RCC 7860 (cell line): ENCODE measurements at regions not wholly inside any gene's neighbourhood (a gene's known extent, or its start where the extent isn't known, plus 50 kb on each side); places are given as distances from the start of the nearest gene placed in this dataset.

Experiments used
- DNase-seq: peaks from one replicate; pipeline ENCODE4 v3.0.0-alpha.2; 2015; ENCODE audit warnings: low spot score
- FAIRE-seq: peaks from 2 replicates; lab custom pipeline; 2012; peaks lifted over from hg19 to GRCh38; lab: Jason Lieb, UNC

GRCh38 chr15:81497238-81497637, 123.2 kb upstream of the TMC3 start:
- no peak for FAIRE-seq
- no peak for DNase-seq

DNA sequence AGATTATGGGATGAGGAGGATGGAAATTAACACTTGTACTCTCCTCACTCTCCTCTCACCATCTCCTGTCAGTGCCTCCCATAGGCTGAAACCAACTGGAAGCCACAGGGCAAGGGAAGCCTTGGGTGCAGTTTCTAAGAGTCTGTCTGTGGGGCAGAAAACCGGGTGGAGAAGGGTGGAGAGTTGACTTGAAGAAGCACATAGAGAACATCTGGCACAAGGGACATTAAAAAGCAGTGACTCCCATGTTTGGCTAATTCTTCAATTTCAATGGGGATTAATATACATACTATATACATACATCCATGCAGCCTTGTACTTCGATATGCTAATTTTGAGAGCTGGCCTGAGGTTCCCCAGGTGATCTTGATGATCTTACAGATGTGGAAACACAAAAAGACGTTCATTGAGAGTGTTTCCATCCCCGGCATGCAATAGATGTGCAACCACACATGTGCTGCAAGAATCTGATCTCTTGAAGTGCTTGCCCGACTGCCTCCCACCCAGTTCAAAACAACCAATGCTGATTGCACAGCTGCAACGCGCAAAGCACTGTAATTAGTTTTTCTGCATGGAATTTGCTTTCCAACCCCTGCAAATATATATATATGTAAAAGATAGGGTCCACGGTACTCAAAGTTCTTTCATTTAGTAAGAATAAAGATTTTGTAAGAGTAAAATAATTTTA, 121.9 kb upstream of the TMC3 start:
- FAIRE-seq, result no peak
- no peak for DNase-seq

DNA sequence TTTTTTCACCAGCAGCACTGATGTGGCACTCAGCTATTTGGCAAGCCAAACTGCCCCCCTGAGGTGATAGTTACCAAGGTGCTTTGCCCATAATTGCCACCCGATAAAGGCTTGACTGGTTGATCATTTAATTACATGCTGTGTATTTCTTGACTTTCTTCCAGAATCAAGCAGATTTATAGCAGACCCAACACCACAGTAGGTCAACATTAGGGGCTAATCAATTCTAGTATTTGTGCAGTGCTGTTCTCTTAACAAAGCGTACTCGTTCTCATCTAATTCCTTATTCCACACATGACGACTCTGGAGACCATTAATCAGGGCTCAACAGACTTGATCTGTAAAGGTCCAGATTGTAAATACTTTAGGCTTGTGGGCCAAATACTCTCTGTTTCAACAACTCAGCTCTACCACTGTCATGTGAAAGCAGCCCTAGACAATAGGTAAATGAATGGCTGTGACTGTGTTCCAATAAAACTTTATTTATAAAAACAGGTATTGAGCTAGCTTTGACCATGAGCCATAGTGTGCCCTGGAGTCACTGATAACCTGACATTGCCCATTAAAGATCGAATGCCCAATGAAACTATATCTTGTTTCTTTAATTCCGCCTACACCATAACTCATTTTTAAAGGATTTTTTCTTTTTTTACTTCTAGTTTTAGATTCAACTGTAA, 119.1 kb upstream of the TMC3 start:
- DNase-seq (no peak), FAIRE-seq (no peak)

GRCh38 chr15:81492331-81492968, 118.4 kb upstream of the TMC3 start:
- FAIRE-seq (no peak), DNase-seq (no peak)

- no peak for FAIRE-seq
These were observed 117.5 kb upstream of the TMC3 start for GRCh38 chr15:81491414-81492096.

GRCh38 chr15:81485806-81486205, 111.8 kb upstream of the TMC3 start:
- DNase-seq, result no peak
- no peak for FAIRE-seq

More at GRCh38 chr15:81491414-81492096, 117.5 kb upstream of the TMC3 start:
- DNase-seq, result no peak

DNA sequence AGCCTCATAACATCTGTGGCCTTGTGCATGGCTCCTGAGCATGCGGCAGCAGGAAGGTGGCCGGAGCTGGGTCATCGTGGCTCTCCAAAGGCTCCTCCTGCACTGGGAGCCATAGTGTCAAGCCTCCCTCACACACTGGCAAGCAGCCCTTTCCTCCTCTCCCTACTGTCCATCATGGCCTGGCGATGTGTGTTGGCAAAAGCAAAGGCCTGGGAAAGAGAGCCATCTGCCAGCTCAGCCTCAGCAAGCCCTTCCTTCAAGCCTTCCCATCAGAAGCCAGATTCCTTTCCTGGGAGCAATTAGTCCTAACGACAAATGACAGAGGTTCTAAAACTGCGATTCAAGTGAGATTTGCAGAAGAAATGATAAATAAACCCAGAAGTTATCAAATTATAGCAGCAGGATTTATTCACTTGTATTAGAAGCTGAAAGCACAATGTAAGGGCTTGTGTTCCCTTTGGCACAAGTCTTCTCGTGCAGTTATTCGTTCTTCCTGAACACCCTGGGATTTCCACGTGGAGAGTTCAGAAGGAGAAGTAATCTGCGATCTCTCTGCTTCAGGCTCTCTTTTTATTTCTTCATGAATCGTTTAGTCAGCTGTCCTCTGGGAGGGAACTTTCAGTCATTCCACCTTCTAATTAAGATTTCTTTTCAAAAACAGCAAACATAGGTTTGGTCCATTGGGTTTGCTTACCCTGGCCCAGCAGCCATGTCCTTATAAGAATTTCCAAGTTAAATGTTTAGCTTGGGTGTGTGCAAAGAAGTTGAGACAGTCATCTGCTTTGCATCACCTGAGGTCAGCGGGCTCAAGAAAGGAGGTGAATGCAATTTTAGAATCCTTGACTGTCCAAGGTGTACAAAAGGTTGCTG, 110.3 kb upstream of the TMC3 start:
- no peak for DNase-seq
- no peak for FAIRE-seq

GRCh38 chr15:81483496-81483895, 109.5 kb upstream of the TMC3 start:
- DNase-seq, result no peak
- no peak for FAIRE-seq

DNA sequence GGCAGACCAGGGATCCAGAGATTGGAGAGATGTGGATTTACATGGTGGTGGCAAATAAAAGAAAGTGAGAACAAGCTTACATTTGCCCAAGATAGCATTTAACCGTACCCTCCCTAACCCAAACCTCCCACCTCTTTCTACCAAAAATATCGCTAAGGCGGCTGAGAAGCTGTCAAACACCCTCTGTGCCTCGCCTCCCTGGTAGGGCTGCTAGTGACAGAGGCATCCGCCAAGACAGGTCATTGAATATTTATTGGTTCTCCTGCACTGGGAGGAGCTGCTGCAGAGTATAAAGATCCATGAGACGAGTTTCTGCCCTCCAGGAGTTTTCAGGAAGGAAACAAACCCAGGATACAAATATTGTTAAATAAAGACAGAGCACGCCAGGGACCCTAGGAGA, 107.3 kb upstream of the TMC3 start:
- FAIRE-seq (no peak), DNase-seq (no peak)

GRCh38 chr15:81480645-81481053, 106.6 kb upstream of the TMC3 start:
- FAIRE-seq, result peak; percentile 15
- DNase-seq, result peak; percentile 29

- DNase-seq, result no peak
- FAIRE-seq, result no peak
These were observed 104.3 kb upstream of the TMC3 start for GRCh38 chr15:81478354-81478753.

GRCh38 chr15:81475926-81476325, 101.9 kb upstream of the TMC3 start:
- DNase-seq, result no peak
- no peak for FAIRE-seq

- FAIRE-seq, result no peak
These were observed 101.5 kb upstream of the TMC3 start for GRCh38 chr15:81475471-81475870.

DNA sequence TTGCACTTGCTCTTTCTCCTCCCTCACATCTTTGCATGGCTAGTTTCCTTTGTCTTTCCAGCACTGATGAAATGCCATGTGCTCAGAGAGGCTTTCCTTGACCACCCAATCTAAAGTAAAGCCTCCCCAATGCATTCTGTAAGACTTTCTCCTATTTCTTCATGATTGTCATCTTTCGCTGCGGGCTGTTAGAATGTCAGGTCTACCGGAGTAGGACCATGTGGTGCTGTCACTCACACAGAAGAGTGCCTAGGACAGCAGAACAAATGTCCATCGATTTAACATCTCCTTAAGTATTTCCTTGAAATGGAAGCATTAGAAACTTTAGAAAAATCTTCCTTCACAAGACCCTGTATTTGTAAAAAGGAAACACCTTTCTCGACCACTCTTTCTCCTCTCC, 99.9 kb upstream of the TMC3 start:
- FAIRE-seq, result no peak
- DNase-seq, result no peak

More at GRCh38 chr15:81475471-81475870, 101.5 kb upstream of the TMC3 start:
- DNase-seq, result no peak

GRCh38 chr15:81473177-81473576, 99.2 kb upstream of the TMC3 start:
- FAIRE-seq (no peak), DNase-seq (no peak)

- no peak for FAIRE-seq
These were observed 97.1 kb upstream of the TMC3 start for GRCh38 chr15:81471151-81471550.

GRCh38 chr15:81469154-81469553, 95.1 kb upstream of the TMC3 start:
- DNase-seq (no peak), FAIRE-seq (no peak)

More at GRCh38 chr15:81471151-81471550, 97.1 kb upstream of the TMC3 start:
- no peak for DNase-seq

GRCh38 chr15:81466741-81467140, 92.7 kb upstream of the TMC3 start:
- FAIRE-seq (no peak), DNase-seq (no peak)

- DNase-seq (no peak), FAIRE-seq (no peak)
These were observed 80.0 kb upstream of the TMC3 start for GRCh38 chr15:81454024-81454423.

DNA sequence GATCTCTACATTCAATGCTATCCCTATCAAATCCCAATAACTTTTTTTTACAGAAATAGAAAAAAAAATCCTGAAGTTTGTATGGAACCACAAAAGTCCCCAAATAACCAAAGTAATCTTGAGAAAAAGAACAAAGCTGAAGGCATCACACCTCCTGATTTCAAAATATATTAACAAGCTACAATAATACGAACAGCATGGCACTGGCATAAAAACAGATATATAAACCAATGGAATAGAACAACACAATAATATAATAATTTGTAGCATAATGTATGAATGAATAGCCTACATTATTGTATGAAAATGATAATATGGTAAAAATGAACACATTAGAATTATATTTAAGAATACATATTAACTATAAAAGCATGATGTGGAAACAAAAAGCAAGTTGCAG, 76.7 kb upstream of the TMC3 start:
- FAIRE-seq (no peak), DNase-seq (no peak)
